ENCODE measurements at regions not wholly inside any gene's neighbourhood (a gene's known extent, or its start where the extent isn't known, plus 50 kb on each side); places are given as distances from the start of the nearest gene placed in this dataset.
A peak's percentile ranks its signal among the peaks of the same experiment; 100 is the strongest.
"Not testable (repeated sequence)": the region's sequence is repeated elsewhere in the genome, so short reads cannot be mapped to it uniquely, and the experiment has no call there.

DNA sequence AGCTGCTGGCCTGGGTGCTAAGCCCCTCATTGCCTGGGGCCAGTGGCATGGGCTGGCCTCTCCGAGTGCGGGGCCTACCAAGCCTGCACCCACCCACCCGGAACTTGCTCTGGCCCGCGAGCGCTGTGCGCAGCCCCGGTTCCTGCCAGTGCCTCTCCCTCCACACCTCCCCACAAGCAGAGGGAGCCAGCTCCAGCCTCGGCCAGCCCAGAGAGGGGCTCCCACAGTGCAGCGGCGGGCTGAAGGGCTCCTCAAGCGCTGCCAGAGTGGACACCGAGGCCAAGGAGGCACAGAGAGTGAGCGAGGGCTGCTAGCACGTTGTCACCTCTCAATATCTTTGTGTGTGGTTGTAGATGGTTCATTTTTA lies 74.8 kb upstream of the ATP1A1 start:
- not testable (repeated sequence) for DNase-seq (ENCODE audit: low spot score)

DNA sequence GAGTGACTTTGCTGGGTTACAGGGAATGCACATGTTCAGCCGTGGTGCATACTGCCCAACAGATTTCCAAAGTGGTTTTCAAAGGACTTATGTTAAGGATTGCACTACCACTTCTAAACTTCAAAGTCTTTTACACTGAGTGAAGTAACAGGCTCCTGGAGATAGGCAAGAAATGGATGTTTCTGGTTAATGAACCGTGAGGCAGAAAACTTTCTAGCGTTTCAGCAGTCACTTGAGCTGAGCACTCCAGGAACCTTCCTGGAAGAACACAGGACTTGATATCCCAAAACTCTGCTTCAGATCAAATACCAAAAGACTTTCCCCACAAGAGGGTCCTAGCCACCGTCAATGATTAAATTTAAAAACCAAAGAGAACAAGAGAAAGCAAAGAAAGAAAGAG lies 74.3 kb upstream of the ATP1A1 start:
- no peak for DNase-seq (ENCODE audit: low spot score)

DNA sequence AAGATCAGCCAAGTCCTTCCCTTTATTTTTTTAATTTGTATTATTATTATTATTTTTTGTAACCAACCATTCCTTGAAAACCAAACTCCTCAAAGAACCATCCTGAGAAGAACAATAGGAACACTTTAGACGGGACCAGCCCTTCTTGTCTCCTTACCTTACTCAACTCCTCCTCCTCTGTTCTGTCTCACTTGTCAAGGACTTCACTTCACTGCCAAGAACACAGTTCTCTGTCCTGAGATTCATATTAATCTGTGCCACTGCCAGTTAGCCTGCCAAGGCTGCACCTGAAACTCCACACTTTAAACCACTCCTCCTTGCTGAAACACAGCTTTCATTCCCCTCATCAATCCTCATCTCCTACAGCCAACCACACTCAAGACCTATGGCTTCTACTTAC lies 73.8 kb upstream of the ATP1A1 start:
- no peak for DNase-seq (ENCODE audit: low spot score)

DNA sequence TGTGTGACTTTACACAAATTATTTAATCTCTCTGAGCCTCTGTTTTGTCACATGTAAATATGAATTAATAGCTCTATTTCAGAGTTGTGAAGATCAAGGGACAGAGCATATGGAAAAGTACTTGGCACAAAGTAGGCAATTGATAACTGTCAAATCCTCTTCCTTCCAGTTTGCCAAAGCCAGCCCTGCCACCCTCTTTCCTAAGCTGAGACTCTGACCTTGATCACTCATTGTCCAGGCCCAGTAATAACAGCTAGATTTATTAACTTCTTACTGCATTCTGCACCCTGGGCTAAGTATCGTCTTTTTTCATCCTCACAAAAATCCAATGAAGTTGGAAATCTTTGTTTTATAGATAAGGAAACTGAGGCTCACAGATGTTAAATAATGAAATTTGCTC lies 70.8 kb upstream of the ATP1A1 start:
- DNase-seq (ENCODE audit: low spot score) = no peak

DNA sequence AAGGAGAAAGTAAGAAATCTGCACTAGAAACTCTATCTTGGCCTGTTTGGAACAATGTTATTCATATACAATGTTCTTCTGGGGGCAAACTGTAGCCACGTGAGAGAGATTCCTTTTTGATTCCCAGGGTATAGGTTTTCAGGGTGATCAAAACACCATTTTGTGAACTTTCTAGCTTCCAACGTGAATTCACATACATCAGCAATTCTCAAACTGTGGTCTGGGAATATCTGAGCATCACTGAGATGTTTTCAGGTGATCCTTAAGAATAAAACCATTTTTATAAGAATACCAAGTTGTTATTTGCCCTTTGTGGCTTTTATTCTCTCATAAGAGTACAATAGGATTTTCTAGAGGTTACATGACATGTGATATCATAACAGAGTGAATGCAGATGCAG lies 66.9 kb upstream of the ATP1A1 start:
- no peak for DNase-seq (ENCODE audit: low spot score)

DNA sequence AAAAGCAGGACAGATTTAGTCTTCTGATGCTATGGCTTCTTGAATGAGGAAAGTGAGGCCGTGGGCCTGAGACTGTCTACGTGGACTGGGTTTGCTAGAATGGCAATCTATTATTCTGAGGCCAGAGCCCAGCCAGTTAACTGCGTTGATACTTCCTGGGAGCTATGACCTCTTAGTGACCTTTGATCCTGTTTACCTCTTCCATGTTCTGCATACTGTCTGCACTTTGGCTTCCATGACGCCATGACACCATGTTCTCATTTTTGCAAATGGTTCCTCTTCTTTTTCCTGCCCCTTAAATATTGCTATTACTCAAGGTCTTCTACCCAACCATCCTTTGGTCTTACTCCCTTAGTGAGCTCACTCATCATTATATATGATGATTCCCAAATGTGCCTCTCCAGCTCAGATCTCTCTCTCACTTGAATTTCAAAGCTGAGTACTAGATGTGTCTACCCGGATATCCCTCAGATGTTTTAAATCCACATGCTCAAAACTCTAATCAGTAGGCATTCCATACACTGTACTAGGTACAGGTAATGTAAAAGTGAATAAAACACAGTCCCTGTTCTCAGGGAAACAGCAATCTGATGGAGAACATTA lies 66.1 kb upstream of the ATP1A1 start:
- DNase-seq (ENCODE audit: low spot score) = no peak

DNA sequence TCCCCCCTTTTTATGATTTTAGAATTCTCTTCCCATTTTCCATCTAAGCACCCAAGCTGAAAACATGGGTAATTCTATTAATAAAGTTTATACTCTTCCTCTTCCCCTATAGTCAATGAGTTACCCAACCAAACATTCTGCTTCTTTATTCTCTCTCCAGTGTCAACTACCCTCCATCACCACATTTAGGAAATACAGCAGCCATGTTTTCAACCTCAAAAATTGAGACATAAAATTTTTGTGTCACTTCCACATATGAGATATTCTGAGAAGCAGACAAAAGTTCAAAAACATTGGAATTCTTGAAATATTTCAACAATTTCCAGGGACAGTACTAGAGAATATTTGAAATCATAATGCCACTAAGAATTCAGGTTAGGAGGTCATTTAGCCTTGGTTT lies 64.8 kb upstream of the ATP1A1 start:
- no peak for DNase-seq (ENCODE audit: low spot score)

DNA sequence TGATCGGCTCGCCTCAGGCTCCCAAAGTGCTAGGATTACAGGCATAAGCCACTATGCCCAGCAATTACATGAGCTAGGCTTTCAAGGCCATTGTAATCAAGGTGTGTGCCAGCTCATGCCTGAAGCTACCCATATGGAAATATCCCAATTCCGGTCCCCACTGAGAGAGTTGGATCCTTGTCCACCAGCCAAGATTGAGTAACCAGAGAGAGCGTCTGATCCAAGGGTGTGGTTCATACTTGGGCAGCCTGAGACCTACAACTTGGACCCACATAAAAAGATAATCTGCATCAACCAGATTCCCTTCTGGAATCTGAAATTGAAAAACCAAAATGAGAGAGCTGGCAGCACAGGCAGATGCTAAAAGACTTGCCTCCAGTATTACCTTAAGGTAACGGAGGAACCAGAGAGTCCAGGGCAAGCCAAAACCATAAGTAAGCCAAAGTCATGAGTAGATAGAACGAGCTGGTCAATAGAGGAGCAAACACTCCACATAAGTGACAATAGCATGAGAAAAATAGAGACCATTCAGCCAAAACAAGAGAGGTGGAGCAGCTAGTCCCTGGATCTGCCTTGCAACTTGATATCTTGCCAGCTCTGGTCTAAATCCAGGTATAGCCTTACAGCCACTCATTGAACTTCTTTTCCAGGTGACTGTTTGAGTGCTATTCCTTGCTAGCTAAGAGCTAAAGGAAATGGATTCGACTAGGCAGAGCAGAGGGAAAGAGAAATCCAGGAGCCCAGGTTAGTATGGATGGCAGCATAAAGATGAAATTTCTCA lies 63.8 kb upstream of the ATP1A1 start:
- DNase-seq (ENCODE audit: low spot score) = peak; percentile 28

DNA sequence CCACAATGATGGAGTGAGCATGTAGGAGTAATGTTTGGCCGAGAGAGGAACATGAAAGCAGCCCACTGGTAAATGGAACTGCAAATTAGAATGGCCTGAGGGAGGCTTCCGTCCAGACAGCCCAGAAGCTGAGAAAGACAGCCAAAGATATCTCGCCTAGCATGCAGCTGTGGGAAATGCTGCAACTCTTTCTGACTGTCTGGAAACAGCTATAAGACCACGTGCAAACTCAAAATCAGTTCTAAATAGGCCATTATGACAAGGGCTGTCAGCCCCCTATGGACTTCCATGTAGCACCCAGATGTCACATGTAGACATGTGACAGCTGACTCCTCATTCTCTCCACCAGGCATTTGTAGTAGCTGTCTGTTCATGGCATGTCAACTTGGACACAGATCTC lies 62.9 kb upstream of the ATP1A1 start:
- no peak for DNase-seq (ENCODE audit: low spot score)

DNA sequence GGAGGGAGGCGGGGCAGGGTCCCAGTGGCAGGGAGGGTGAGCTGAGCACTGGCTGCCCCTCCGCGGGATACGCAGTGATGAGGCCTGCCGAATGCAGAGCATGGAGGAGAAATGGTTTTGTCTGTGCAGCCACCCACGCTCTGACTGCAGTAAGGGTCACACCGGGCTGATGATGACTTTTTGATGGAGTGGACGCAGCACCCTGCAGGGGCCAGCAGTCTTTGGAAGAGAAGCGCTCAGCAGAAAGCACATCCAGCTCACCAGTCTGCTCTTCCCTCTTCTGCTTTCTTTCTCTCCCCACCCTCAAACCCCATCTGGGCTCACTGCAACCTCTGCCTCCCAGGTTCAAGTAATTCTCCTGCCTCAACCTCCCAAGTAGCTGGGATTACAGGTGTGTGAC lies 61.9 kb upstream of the ATP1A1 start:
- no peak for DNase-seq (ENCODE audit: low spot score)

DNA sequence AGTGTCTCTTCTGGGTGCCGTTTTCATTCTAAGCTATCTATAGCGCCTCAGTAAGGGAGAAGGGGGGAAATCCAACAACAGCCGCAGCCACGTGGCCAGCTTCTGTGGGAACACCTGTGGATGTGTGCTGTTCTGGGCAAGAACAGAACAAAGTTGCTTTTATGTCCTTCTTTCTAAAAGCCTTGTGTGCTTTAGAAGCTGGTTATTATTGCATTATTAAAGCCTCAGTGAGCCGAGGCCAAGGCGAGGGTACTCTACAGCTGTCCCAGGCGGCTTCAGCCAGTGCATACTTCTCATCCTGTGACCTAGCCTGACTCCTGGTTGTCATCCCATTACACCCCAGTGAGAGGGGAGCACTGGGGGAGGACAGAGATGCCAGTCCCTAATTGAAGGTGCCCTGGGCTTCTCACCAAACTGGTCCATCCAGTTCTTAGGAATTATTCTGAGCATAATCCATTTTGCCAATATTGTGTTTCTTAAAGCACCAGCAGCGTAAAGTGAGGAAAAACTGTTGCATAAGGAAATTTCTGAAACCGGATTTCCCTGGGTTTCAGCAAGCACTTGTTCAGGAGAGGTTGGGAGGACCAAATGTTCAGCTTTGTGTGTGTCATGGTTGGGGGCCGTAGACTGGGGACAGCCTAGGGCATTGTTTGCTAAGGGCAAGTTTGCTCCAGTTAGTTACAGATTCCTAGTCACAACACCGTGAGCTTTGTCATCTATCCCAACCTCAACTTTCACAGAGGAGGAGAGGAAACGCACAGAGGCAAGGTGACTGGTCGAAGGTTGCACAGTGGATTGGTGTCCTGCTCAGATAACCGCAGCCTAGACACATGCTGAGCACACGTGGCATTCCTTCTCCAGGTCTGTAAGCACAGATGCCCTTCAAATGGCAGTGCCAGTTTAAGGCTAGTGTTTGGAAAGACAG lies 61.0 kb upstream of the ATP1A1 start:
- DNase-seq (ENCODE audit: low spot score) = peak; percentile 42

DNA sequence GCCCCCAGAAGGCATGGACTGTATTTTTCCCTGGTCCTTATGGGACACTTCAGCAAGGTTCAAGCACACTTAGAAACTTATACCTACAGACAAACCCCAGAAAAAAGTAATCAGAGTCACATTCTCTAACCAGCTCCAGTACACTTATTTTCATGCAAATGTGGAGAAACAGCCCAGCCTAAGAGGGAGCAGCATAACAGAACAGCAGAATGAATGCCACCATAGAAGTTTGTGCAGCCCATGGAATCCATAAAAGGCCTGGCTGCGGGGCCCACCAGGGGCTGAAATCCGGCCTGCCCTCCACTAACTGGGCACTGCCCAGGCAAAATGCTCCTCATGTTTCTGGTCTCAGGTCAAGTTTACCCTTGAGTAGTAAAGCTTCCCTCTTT lies 60.4 kb upstream of the ATP1A1 start:
- no peak for DNase-seq (ENCODE audit: low spot score)

DNA sequence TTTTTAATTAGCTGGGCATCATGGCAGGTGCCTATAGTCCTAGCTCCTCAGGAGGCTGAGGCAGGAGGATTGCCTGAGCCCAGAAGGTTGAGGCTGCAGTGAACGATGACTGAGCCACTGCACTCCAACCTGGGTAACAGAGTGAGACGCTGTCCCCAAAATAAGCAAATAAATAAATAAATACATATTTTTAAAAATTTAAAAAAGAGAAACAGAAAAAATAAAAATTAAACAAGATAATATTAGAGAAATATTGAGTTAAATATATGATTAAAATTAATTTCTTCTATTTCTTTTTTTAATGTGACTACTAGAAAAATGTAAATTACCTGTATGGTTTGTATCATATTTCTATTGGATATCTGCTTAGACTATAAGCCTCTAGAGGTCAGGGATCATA lies 59.3 kb upstream of the ATP1A1 start:
- DNase-seq (ENCODE audit: low spot score) = no peak

DNA sequence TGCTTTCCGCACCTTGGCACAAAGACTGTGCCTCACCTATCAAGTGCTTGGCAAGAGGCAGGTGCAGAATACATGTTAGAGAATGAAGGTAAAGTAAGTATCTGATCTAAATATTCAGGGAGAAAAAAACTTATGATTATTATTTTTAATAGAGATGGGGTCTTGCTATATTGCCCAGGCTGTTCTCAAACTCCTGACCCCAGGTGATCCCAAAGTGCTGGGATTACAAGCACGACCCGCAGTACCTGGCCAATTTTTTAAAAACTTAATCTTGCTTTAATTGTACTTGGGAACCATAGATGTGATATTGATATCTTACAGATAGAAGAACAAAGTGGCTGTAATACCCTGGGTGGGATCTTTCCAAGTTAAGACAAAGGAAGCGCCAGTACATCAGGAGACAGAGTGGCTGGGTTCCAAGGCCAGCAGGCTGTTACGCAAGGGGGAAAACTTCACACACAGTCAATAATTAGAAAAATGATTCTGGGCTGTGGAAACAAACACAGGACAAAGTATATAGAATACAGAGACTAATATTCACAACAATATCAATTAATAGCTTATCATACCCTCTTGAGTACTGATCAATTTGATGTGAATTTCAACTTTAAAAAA lies 58.6 kb upstream of the ATP1A1 start:
- no peak for DNase-seq (ENCODE audit: low spot score)

DNA sequence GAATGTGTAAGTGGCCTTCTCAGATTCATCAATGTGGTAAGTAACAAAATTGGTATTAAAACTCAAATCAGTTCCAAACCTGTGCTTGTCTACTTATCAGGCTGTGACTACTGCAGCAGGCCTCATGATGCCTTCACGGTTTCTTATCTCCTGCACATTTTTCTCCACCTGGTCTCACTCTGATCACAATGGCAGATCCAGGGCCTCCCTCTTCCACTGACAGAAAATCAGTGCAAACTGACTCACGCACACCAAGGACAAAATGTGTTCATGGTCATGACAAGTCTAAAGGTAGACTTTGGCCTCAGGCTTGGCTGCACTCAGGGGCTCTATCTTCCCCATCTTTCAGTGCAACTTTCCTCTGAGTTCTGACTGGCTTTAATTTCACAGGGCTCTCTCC lies 56.7 kb upstream of the ATP1A1 start:
- no peak for DNase-seq (ENCODE audit: low spot score)

DNA sequence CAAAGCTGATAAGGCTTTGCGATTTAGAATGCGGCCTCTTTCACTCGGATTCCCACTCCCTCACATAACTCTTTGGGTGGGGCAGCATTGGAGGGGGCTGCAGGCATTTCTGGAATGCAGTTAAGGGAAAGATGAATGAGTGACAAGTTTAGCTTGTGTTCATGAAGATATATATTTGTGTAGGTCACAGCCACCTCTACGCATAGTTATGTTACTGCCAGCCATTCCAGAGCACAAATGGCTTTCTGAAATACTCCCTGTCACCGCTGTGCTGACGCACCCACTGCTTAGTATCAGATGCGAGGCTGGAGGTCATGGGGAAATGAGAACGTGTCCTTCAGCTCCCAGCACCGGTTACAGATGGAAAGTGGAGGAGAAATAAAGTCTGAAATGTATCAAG lies 54.1 kb upstream of the ATP1A1 start:
- DNase-seq (ENCODE audit: low spot score) = no peak

DNA sequence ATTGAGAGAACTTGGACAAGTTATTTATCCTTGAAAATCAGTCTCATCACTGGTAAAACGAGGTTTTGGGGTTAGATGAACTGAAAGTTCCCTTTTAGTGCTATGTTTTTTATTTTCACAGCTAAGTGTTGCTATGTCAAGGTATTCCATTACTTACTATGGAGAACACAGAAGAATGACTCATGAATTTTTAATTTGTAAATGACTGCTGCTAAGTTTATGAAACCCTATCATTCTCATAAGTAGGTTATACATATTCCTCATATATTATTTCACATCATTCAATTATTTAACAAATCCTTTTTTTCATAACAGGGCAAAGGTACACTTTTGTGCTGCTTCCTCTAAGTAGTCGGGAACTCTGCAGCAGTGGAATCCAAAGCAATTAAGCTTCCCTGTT lies 52.2 kb upstream of the ATP1A1 start:
- DNase-seq (ENCODE audit: low spot score) = no peak

DNA sequence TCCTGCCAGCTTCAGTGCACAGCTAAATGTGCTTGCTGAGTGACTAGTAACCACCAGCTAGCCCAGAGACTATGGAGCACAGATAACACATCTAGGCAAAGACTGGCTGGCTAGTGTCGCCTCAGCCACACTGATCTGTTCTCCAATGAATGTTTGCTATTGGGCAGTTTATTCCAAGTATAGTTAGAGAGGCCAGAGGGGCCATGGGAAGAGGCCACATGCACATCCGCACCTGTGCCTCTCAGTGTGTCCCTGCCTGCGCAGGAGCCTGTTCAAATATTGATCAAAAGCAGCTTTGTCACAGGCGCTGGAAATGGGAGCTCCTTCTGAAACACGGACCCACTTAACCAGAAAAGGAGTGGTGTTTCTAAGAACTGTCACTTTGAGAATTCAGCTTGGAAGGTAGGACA lies 51.3 kb upstream of the ATP1A1 start:
- no peak for DNase-seq (ENCODE audit: low spot score)

DNA sequence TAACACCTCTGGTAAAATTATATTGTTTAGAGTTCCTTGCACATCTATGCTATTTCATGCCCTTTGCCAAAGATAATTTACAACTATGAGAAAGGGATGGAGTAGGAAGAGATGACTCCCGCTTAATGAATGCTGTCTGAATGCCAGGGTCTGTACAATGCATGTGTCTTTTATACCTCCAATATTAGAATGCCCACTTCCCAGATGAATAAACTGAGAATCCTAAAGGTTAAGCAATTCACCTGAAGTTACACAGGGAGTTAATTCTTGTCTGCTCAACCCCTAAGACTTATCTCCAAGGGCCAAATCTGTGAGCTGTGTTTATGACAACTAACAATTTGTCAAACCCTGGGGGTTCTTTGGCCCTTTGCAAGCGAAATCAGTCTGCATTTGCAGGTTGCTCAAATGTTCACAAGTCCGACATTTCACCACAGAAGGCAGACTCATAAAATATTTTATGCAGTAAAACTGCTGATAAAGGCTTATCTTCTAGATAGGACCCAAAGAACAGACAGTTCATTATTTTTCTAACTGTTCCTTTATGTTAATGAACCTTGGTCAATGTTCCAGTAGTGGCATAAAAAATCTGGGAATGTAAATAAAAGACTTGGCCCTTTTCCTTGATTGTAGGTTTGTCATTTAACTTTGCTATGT lies 50.2 kb upstream of the ATP1A1 start:
- DNase-seq (ENCODE audit: low spot score) = no peak

Data from iPS-NIHi11 (cell line).